Suprapubic skin (tissue), 3 donors: ENCODE measurements at regions not wholly inside any gene's neighbourhood (a gene's known extent, or its start where the extent isn't known, plus 50 kb on each side); places are given as distances from the start of the nearest gene placed in this dataset.

Source experiments
- CTCF ChIP-seq, 2 donors: fragments of 200-600 bp in 1 of 2; fragments of 450-650 bp in 1 of 2; sonication (generic) in 1 of 2; IDR thresholded peaks; one replicate each; pipeline ENCODE4 v1.5.1; 2016 to 2019; ENCODE audit warnings: antibody characterized with exemption in 2 of 2, mild to moderate bottlenecking in 1 of 2, moderate library complexity in 1 of 2
- EP300 ChIP-seq: sonication (generic); formaldehyde crosslinking; IDR thresholded peaks from one replicate; pipeline ENCODE4 v1.6.1; 2017; ENCODE audit warnings: antibody characterized with exemption

DNA sequence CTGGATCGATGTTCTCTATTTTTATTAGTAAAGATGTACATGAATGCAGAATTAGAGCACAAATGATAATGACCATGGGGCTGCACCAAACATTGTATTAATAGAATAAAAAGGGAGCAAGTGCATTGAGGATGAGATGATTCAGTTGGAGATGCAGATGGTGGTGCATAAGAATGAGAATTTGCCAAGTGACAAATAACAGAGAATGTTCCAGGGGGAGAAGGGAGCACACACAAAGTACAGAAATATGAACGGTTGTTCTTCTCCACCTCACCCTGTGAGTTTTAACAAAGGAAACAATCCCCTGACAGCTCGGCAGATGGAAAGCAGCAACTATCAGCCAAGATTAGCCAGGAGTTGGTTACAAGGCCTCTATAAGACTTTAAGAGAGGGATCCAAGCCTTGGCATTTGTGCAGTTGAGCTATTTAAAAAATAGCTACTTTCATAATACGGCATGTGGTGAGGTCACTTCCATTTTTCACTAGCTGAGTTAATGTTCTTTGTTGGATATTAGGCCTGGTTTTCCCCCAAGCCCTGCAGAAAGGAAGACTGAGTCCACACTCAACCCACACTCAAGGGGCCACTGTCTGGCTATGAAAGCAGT, 462.5 kb downstream of the TNS3 start:
- TF ChIP-seq CTCF (IDR thresholded peaks at IDR 0.05) (no peak), EP300 (no peak)
